ENCODE measurements at regions not wholly inside any gene's neighbourhood (a gene's known extent, or its start where the extent isn't known, plus 50 kb on each side); places are given as distances from the start of the nearest gene placed in this dataset.

- ChIA-PET POLR2A (interaction anchor here (0.7 kb wide), 1 partner anchor 23 kb away, joined by 3 read pairs; no protein-coding TSS in a partner anchor), CTCF (no interaction called here)
- peaks cover 42% of the 10 kb centered on the region for H3K4me1 ChIP-seq (ENCODE audit: control insufficient read depth, insufficient read depth, low read length)
These were observed 70.2 kb downstream of the ZNF608 start for GRCh38 chr5:124675931-124676846.

More at GRCh38 chr5:124675931-124676846, 70.2 kb downstream of the ZNF608 start:
- no peaks in the 10 kb centered on the region for H3K36me3 ChIP-seq (ENCODE audit: control insufficient read depth in 2 of 2, insufficient read depth in 1 of 2, low read length in 2 of 2)
- TF ChIP-seq OVOL3 (tag by site-specific recombination; IDR thresholded peaks at IDR 0.05) (no peak), ZBTB6 (tag by site-specific recombination; IDR thresholded peaks at IDR 0.05) (peak; percentile 73), ZBTB44 (tag by site-specific recombination; IDR thresholded peaks at IDR 0.05) (no peak), PRDM2 (tag by site-specific recombination; IDR thresholded peaks at IDR 0.05; ENCODE audit: borderline replicate concordance) (no peak), ZNF2 (tag by site-specific recombination; IDR thresholded peaks at IDR 0.05) (no peak), OSR2 (tag by site-specific recombination; IDR thresholded peaks at IDR 0.05) (0 out of 2 replicates have a peak, but pooled peaks have one; percentile 13)
- no peak overlapping the region for H3K4me3 ChIP-seq (ENCODE audit: low read depth, low read length)
- no peaks in the 10 kb centered on the region for H3K9me3 ChIP-seq (ENCODE audit: control insufficient read depth, insufficient read depth, low read depth, low read length)
- no peak overlapping the region for H3K27ac ChIP-seq (ENCODE audit: extremely low read depth, low read depth, low read length)

All from HEK293 (cell line).